ENCODE measurements at regions not wholly inside any gene's neighbourhood (a gene's known extent, or its start where the extent isn't known, plus 50 kb on each side); places are given as distances from the start of the nearest gene placed in this dataset.

DNA sequence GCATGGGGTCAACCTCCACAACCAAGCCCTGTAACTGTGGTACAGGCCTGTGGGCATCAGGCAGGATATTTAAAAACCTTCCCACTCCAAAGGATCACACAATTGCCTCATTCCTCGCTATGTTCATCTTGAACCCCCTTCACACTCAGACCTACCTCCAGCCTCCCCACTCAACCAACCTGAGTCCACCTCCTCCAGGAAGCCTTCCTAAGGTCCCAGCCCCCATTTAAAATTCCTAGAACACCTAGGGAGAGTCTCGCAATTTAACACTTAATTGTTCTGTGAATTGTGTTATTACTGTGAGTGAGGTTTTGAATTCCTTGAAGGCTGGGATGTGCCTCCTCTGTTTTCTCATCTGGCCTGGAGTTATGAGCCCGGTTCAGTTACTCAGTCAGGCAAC is 93.1 kb upstream of the SMNDC1 start:
- TF ChIP-seq POLR2AphosphoS5 (IDR thresholded peaks at IDR 0.05) (no peak), POLR2A (IDR thresholded peaks at IDR 0.05) (no peak), EP300 (IDR thresholded peaks at IDR 0.05; ENCODE audit: low read depth) (no peak)
- TF ChIP-seq, protein P1, sequence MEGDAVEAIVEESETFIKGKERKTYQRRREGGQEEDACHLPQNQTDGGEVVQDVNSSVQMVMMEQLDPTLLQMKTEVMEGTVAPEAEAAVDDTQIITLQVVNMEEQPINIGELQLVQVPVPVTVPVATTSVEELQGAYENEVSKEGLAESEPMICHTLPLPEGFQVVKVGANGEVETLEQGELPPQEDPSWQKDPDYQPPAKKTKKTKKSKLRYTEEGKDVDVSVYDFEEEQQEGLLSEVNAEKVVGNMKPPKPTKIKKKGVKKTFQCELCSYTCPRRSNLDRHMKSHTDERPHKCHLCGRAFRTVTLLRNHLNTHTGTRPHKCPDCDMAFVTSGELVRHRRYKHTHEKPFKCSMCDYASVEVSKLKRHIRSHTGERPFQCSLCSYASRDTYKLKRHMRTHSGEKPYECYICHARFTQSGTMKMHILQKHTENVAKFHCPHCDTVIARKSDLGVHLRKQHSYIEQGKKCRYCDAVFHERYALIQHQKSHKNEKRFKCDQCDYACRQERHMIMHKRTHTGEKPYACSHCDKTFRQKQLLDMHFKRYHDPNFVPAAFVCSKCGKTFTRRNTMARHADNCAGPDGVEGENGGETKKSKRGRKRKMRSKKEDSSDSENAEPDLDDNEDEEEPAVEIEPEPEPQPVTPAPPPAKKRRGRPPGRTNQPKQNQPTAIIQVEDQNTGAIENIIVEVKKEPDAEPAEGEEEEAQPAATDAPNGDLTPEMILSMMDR (IDR thresholded peaks at IDR 0.05): no peak
